ENCODE measurements at regions not wholly inside any gene's neighbourhood (a gene's known extent, or its start where the extent isn't known, plus 50 kb on each side); places are given as distances from the start of the nearest gene placed in this dataset.

DNA sequence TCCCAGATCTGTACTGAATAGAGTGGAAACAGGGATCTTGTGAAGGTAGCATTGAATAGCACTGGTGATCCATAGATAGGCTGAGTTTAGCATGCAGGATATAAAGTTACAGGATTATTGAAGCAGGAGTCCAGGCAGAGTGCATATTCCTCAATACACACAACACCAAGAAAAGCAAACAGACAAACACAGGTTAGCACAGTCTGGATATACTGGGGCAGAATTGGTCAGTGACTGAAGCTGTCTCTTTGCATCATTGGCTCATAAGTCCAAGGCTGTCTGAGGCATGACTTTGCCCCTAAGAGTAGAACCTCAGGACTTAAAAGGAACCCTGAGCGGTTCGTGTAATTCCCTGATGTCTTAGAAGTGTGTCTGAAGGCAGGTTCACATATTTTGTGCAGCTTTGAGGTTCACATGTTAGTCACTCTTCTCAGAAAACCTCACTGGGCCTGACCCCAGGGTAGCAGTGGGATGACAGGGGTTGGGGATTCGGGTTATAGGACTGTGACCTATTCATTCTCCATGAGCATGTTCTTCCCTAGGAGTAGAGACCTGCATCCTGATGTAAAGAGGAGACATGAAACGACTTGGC is 134.6 kb downstream of the AASDH start (continued):
- TF ChIP-seq RAD21 (IDR thresholded peaks at IDR 0.05; ENCODE audit: low read depth) (no peak), ZNF274 (IDR thresholded peaks at IDR 0.05; ENCODE audit: low read depth, low read length) (no peak), EZH2phosphoT487 (IDR thresholded peaks at IDR 0.05; ENCODE audit: borderline replicate concordance) (no peak), SP1 (IDR thresholded peaks at IDR 0.05; ENCODE audit: low read depth) (no peak), EZH2 (IDR thresholded peaks at IDR 0.05) (no peak)

DNA sequence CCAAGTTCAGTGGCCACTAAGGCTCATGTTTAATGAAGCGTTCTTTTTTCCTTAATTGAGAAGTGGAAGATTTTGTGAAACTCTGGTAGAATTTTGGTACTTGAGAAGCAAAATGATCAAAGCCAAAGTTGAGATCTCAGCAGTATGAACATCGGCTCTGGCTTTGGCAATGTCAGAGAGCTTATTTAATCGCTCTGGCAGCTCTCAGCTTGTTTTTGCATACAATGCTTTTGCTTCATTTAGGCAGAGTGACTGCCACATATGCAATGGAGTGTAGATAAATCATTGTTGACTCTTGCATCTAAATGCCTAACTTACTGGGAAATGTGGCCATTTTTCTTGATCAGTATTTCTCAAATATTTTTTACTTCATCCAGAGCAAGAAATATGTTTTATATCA is 135.7 kb downstream of the AASDH start:
- no peak for TF ChIP-seq EZH2 (IDR thresholded peaks at IDR 0.05)
- TF ChIP-seq, protein P1, sequence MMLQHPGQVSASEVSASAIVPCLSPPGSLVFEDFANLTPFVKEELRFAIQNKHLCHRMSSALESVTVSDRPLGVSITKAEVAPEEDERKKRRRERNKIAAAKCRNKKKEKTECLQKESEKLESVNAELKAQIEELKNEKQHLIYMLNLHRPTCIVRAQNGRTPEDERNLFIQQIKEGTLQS (IDR thresholded peaks at IDR 0.05), result no peak
- TF ChIP-seq EGR1 (IDR thresholded peaks at IDR 0.05; ENCODE audit: low read depth), result no peak
- no peak for TF ChIP-seq JUND (IDR thresholded peaks at IDR 0.05)
- TF ChIP-seq, protein P2, sequence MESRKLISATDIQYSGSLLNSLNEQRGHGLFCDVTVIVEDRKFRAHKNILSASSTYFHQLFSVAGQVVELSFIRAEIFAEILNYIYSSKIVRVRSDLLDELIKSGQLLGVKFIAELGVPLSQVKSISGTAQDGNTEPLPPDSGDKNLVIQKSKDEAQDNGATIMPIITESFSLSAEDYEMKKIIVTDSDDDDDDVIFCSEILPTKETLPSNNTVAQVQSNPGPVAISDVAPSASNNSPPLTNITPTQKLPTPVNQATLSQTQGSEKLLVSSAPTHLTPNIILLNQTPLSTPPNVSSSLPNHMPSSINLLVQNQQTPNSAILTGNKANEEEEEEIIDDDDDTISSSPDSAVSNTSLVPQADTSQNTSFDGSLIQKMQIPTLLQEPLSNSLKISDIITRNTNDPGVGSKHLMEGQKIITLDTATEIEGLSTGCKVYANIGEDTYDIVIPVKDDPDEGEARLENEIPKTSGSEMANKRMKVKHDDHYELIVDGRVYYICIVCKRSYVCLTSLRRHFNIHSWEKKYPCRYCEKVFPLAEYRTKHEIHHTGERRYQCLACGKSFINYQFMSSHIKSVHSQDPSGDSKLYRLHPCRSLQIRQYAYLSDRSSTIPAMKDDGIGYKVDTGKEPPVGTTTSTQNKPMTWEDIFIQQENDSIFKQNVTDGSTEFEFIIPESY (IDR thresholded peaks at IDR 0.05; ENCODE audit: extremely low read depth, insufficient replicate concordance, low read length), result no peak
- no peak for TF ChIP-seq FOSL1 (IDR thresholded peaks at IDR 0.05; ENCODE audit: low read depth)
- TF ChIP-seq CEBPB (IDR thresholded peaks at IDR 0.05; ENCODE audit: low read depth), result no peak
- TF ChIP-seq POLR2A (IDR thresholded peaks at IDR 0.05; ENCODE audit: borderline replicate concordance, extremely low read depth, insufficient read depth, insufficient read length), result no peak
- TF ChIP-seq ZNF274 (IDR thresholded peaks at IDR 0.05; ENCODE audit: low read depth, low read length), result no peak
- TF ChIP-seq ZFX (IDR thresholded peaks at IDR 0.05), result no peak
- no peak for TF ChIP-seq POLR2AphosphoS5 (IDR thresholded peaks at IDR 0.05; ENCODE audit: low read depth, low read length)
- no peak for TF ChIP-seq TCF7L2 (IDR thresholded peaks at IDR 0.05; ENCODE audit: borderline replicate concordance, extremely low read depth, insufficient read depth, insufficient read length)
- TF ChIP-seq YY1 (IDR thresholded peaks at IDR 0.05; ENCODE audit: extremely low read depth, insufficient replicate concordance, low read depth, low read length), result no peak
- TF ChIP-seq CBX3 (IDR thresholded peaks at IDR 0.05; ENCODE audit: low read depth), result no peak
- TF ChIP-seq, protein P3, sequence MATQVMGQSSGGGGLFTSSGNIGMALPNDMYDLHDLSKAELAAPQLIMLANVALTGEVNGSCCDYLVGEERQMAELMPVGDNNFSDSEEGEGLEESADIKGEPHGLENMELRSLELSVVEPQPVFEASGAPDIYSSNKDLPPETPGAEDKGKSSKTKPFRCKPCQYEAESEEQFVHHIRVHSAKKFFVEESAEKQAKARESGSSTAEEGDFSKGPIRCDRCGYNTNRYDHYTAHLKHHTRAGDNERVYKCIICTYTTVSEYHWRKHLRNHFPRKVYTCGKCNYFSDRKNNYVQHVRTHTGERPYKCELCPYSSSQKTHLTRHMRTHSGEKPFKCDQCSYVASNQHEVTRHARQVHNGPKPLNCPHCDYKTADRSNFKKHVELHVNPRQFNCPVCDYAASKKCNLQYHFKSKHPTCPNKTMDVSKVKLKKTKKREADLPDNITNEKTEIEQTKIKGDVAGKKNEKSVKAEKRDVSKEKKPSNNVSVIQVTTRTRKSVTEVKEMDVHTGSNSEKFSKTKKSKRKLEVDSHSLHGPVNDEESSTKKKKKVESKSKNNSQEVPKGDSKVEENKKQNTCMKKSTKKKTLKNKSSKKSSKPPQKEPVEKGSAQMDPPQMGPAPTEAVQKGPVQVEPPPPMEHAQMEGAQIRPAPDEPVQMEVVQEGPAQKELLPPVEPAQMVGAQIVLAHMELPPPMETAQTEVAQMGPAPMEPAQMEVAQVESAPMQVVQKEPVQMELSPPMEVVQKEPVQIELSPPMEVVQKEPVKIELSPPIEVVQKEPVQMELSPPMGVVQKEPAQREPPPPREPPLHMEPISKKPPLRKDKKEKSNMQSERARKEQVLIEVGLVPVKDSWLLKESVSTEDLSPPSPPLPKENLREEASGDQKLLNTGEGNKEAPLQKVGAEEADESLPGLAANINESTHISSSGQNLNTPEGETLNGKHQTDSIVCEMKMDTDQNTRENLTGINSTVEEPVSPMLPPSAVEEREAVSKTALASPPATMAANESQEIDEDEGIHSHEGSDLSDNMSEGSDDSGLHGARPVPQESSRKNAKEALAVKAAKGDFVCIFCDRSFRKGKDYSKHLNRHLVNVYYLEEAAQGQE (IDR thresholded peaks at IDR 0.05; ENCODE audit: low read depth), result no peak
- TF ChIP-seq RAD21 (IDR thresholded peaks at IDR 0.05; ENCODE audit: low read depth), result no peak
- TF ChIP-seq EZH2phosphoT487 (IDR thresholded peaks at IDR 0.05; ENCODE audit: borderline replicate concordance), result no peak
- TF ChIP-seq, protein P4, sequence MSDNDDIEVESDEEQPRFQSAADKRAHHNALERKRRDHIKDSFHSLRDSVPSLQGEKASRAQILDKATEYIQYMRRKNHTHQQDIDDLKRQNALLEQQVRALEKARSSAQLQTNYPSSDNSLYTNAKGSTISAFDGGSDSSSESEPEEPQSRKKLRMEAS (IDR thresholded peaks at IDR 0.05), result no peak
- Histone ChIP-seq H3K4me2 (ENCODE audit: low read length) (no peak overlapping the region), H3K9ac (ENCODE audit: low read length) (no peak overlapping the region), H4K20me1 (ENCODE audit: insufficient read depth) (no peaks in the 10 kb centered on the region), H3K36me3 (ENCODE audit: control insufficient read depth in 1 of 2, insufficient read depth in 2 of 2, low read length in 2 of 2) (no peaks in the 10 kb centered on the region), H3K79me2 (ENCODE audit: insufficient read depth, low read length) (no peaks in the 10 kb centered on the region), H3K27me3 (ENCODE audit: insufficient read depth, low read length) (no peaks in the 10 kb centered on the region), H3K9me3 (ENCODE audit: control insufficient read depth in 1 of 2, insufficient read depth in 1 of 2, low read depth in 1 of 2, low read length in 2 of 2) (no peaks in the 10 kb centered on the region), H3K27ac (ENCODE audit: low read depth, low read length) (no peak overlapping the region), H2AFZ (ENCODE audit: low read depth, low read length, poor library complexity, severe bottlenecking) (no peak overlapping the region), H3K9me2 (ENCODE audit: insufficient read depth) (no peaks in the 10 kb centered on the region), H3K4me1 (ENCODE audit: control insufficient read depth in 1 of 2, insufficient read depth in 2 of 2, low read length in 2 of 2) (no peaks in the 10 kb centered on the region), H3K4me3 (replicated peaks in 1 of 2; ENCODE audit: low read depth in 1 of 2, low read length in 2 of 2) (no peak overlapping the region)
- ChIA-PET RAD21 (ENCODE audit: low non-redundant PET in 1 of 2, low total read pairs in 2 of 2, uncharacterized antibody in 2 of 2, unreplicated experiment in 2 of 2) (no interaction called here), CTCF (no interaction called here), POLR2A (no interaction called here)
- intact Hi-C loops (cut with micrococcal nuclease), result no loop called here
- DNase-seq (ENCODE audit: low read depth, low spot score) (no peak), ATAC-seq (no peak)
- no TSS peak for BruUV-seq (replicated peaks)

All from HCT116 (cell line).